ENCODE measurements at regions not wholly inside any gene's neighbourhood (a gene's known extent, or its start where the extent isn't known, plus 50 kb on each side); places are given as distances from the start of the nearest gene placed in this dataset.

GRCh38 chr13:21879263-21879914 is 208.5 kb downstream of the FGF9 start:
- Histone ChIP-seq H3K4me3 (ENCODE audit: low read length, poor library complexity, severe bottlenecking) (no peak overlapping the region), H4K20me1 (ENCODE audit: insufficient read depth, low read length, poor library complexity, severe bottlenecking) (no peaks in the 10 kb centered on the region), H3K9me3 (ENCODE audit: insufficient read depth, low read depth, low read length) (no peaks in the 10 kb centered on the region), H3K36me3 (ENCODE audit: insufficient read depth, low read length) (no peaks in the 10 kb centered on the region), H3K27me3 (ENCODE audit: insufficient read depth, low read length, poor library complexity, severe bottlenecking) (no peaks in the 10 kb centered on the region), H3K4me1 (ENCODE audit: insufficient read depth, low read length, poor library complexity, severe bottlenecking) (no peaks in the 10 kb centered on the region), H3K9ac (ENCODE audit: low read depth, low read length, poor library complexity, severe bottlenecking) (no peak overlapping the region), H3F3A (ENCODE audit: low read depth) (no peaks in the 10 kb centered on the region), H3K9me2 (replicated peaks; ENCODE audit: low read depth, low read length) (no peaks in the 10 kb centered on the region), H3K4me2 (ENCODE audit: low read depth, low read length, poor library complexity, severe bottlenecking) (no peak overlapping the region), H3K79me2 (ENCODE audit: insufficient read depth, low read length) (no peaks in the 10 kb centered on the region), H2AFZ (ENCODE audit: low read length) (no peak overlapping the region)
- TF ChIP-seq EZH2phosphoT487 (IDR thresholded peaks at IDR 0.05; ENCODE audit: borderline replicate concordance) (no peak), CTCF (conservative IDR thresholded peaks at IDR 0.05; ENCODE audit: low read length) (no peak)

GRCh38 chr13:21882766-21883165 is 211.9 kb downstream of the FGF9 start:
- Histone ChIP-seq H3K27me3 (ENCODE audit: insufficient read depth, low read length, poor library complexity, severe bottlenecking) (no peaks in the 10 kb centered on the region), H3K9me3 (ENCODE audit: insufficient read depth, low read depth, low read length) (no peaks in the 10 kb centered on the region), H3K4me3 (ENCODE audit: low read length, poor library complexity, severe bottlenecking) (no peak overlapping the region), H4K20me1 (ENCODE audit: insufficient read depth, low read length, poor library complexity, severe bottlenecking) (no peaks in the 10 kb centered on the region), H3K79me2 (ENCODE audit: insufficient read depth, low read length) (no peaks in the 10 kb centered on the region), H3K36me3 (ENCODE audit: insufficient read depth, low read length) (no peaks in the 10 kb centered on the region), H3F3A (ENCODE audit: low read depth) (no peaks in the 10 kb centered on the region), H2AFZ (ENCODE audit: low read length) (no peak overlapping the region), H3K4me1 (ENCODE audit: insufficient read depth, low read length, poor library complexity, severe bottlenecking) (no peaks in the 10 kb centered on the region), H3K9me2 (replicated peaks; ENCODE audit: low read depth, low read length) (no peaks in the 10 kb centered on the region), H3K9ac (ENCODE audit: low read depth, low read length, poor library complexity, severe bottlenecking) (no peak overlapping the region), H3K4me2 (ENCODE audit: low read depth, low read length, poor library complexity, severe bottlenecking) (no peak overlapping the region)
- TF ChIP-seq CTCF (conservative IDR thresholded peaks at IDR 0.05; ENCODE audit: low read length), result no peak

GRCh38 chr13:21883713-21884112 is 212.8 kb downstream of the FGF9 start:
- H3K36me3 ChIP-seq (ENCODE audit: insufficient read depth, low read length), result no peaks in the 10 kb centered on the region
- no peak for TF ChIP-seq EZH2phosphoT487 (IDR thresholded peaks at IDR 0.05; ENCODE audit: borderline replicate concordance)
- TF ChIP-seq CTCF (conservative IDR thresholded peaks at IDR 0.05; ENCODE audit: low read length), result no peak
- no peaks in the 10 kb centered on the region for H3K79me2 ChIP-seq (ENCODE audit: insufficient read depth, low read length)
- H3K9me3 ChIP-seq (ENCODE audit: insufficient read depth, low read depth, low read length), result no peaks in the 10 kb centered on the region
- H4K20me1 ChIP-seq (ENCODE audit: insufficient read depth, low read length, poor library complexity, severe bottlenecking), result no peaks in the 10 kb centered on the region
- H2AFZ ChIP-seq (ENCODE audit: low read length), result no peak overlapping the region
- H3K9ac ChIP-seq (ENCODE audit: low read depth, low read length, poor library complexity, severe bottlenecking), result no peak overlapping the region
- no peak overlapping the region for H3K4me2 ChIP-seq (ENCODE audit: low read depth, low read length, poor library complexity, severe bottlenecking)
- H3K4me3 ChIP-seq (ENCODE audit: low read length, poor library complexity, severe bottlenecking), result no peak overlapping the region
- no peaks in the 10 kb centered on the region for H3F3A ChIP-seq (ENCODE audit: low read depth)
- no peaks in the 10 kb centered on the region for H3K27me3 ChIP-seq (ENCODE audit: insufficient read depth, low read length, poor library complexity, severe bottlenecking)
- H3K9me2 ChIP-seq (replicated peaks; ENCODE audit: low read depth, low read length), result no peaks in the 10 kb centered on the region
- no peaks in the 10 kb centered on the region for H3K4me1 ChIP-seq (ENCODE audit: insufficient read depth, low read length, poor library complexity, severe bottlenecking)
